ENCODE measurements at regions not wholly inside any gene's neighbourhood (a gene's known extent, or its start where the extent isn't known, plus 50 kb on each side); places are given as distances from the start of the nearest gene placed in this dataset.

DNA sequence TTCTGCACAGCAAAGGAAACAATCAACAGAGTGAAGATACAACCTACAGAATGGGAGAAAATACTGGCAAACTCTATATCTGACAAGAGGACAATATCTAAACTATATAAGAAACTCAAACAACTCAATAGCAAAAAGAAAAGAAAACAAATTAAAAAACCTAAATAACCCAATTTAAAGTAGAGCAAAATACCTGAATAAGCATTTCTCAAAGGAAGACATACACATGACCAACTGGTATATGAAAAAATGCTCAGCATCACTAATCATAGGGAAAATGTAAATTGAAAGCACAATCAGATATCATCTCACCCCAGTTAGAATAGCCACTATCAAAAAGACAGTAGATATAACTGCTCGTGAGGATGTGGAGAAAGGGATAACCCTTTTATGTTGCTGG is 87.8 kb upstream of the FOXA2 start:
- CTCF ChIA-PET = interaction anchor here (1.8 kb wide), 1 partner anchor 11 kb away, joined by 8 read pairs; no protein-coding TSS in a partner anchor
- H3K27ac ChIP-seq = no peak overlapping the region
- FAIRE-seq = no peak
- no peak overlapping the region for H3K4me2 ChIP-seq
- H3K4me3 ChIP-seq = no peak overlapping the region
- peaks cover 28% of the 10 kb centered on the region; the same call in 2 of the 3 replicates for H3K9me3 ChIP-seq
- no peaks in the 10 kb centered on the region for H3K4me1 ChIP-seq
- TF ChIP-seq KDM1A (IDR thresholded peaks at IDR 0.05; ENCODE audit: low read depth) = no peak
- TF ChIP-seq MAFK (IDR thresholded peaks at IDR 0.05; ENCODE audit: partially characterized antibody) = peak; percentile 77
- 89% methylated on average over 1 of the region's 1 CpG for WGBS (ENCODE audit: missing lambda C conversion rate)
- POLR2A ChIA-PET = no interaction called here
- no peak for DNase-seq (ENCODE audit: low read depth in 1 of 2, low spot score in 1 of 2)
- ATAC-seq = no peak

DNA sequence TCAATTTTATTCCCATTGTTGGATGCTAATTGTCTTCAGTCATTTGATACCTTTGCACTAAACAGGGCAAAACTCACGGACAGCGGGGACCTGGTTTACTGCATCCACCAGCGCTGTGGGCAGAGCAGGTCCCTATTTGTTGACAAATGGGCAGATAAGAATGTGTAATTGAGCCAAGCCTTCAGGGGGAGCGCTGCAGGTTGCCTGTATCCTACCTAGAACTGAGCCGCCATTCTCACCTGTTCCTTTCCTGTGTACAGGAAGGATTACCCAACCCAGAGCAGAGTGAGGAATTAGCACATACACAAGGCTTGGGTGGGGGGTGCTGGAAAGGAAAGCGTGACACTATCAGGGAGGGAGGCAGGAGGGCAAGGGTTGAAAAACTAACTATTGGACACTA is 89.1 kb upstream of the FOXA2 start:
- TF ChIP-seq ZNF302 (CRISPR knock-in tag; IDR thresholded peaks at IDR 0.05) (no peak), RAD21 (conservative IDR thresholded peaks at IDR 0.05 in 1 of 2, IDR thresholded peaks at IDR 0.05 in 1 of 2) (no peak), HDAC2 (IDR thresholded peaks at IDR 0.05) (no peak)
- DNase-seq (ENCODE audit: low read depth in 1 of 2, low spot score in 1 of 2) = no peak
- H3K4me1 ChIP-seq = no peaks in the 10 kb centered on the region
- no peak overlapping the region for H3K4me2 ChIP-seq
- FAIRE-seq = no peak
- no peak for ATAC-seq
- ChIA-PET POLR2A (no interaction called here), CTCF (interaction anchor here (0.9 kb wide), 1 partner anchor 87 kb away, joined by 3 read pairs; no protein-coding TSS in a partner anchor)
- 59% methylated on average over 6 of the region's 6 CpGs for WGBS (ENCODE audit: missing lambda C conversion rate)
- no peak overlapping the region for H3K4me3 ChIP-seq
- H3K27ac ChIP-seq = no peak overlapping the region
- H3K9me3 ChIP-seq = peaks cover 21% of the 10 kb centered on the region; the same call in 2 of the 3 replicates

DNA sequence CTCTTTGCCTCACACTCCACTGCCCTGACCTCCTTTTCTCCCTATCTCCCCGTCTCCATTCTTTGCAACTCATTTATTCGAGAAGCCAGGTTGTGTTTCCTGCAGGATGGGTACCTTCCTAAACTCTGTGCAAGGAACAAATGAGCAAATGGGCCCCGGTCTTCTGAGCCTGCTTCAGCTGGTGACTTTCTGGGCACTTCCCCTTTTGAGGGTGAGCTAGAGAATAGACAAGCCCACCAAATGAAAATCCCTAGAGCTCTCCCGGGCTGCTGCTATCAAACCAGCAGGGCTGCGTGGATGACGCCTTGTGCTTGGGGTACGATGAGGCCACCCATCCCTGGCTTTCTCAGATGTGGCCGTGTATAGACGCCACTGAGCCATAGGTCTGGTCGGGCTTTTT is 91.0 kb upstream of the FOXA2 start:
- H3K4me2 ChIP-seq = no peak overlapping the region
- CTCF ChIA-PET = interaction anchor here (0.7 to 13.2 kb wide), 4 partner anchors 9 to 341 kb away, joined by 3 to 224 read pairs (median 9); partner anchors contain the start of gene FOXA2

DNA sequence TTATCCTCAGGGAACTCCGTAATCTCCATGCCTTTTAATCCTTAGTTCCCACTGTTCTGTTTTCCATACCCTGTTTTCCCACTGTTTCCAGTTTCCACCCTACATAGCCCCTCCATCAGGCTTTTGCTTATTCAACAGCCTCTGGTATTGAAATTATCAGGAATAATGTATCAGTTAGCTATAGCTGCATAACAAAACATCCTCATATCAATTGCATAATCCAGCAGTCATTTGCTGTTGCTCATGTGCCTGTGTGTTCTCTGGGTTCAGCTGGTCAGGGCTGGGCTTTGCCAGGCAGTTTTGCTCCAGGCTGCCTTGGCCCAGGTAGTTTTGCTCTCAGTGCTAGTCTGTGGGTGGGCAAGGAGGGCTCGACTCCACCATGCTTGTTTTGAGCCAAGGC is 94.3 kb upstream of the FOXA2 start:
- POLR2A ChIA-PET = no interaction called here
- WGBS (ENCODE audit: missing lambda C conversion rate) = 63% methylated on average over 2 of the region's 2 CpGs

More for the DNA sequence above, 91.0 kb upstream of the FOXA2 start:
- TF ChIP-seq, protein P1, sequence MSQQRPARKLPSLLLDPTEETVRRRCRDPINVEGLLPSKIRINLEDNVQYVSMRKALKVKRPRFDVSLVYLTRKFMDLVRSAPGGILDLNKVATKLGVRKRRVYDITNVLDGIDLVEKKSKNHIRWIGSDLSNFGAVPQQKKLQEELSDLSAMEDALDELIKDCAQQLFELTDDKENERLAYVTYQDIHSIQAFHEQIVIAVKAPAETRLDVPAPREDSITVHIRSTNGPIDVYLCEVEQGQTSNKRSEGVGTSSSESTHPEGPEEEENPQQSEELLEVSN (IDR thresholded peaks at IDR 0.05; ENCODE audit: borderline replicate concordance, low read depth) = no peak
- TF ChIP-seq CBX2 (IDR thresholded peaks at IDR 0.05; ENCODE audit: borderline replicate concordance, low read depth) (no peak), MAFK (IDR thresholded peaks at IDR 0.05; ENCODE audit: partially characterized antibody) (no peak), CHD4 (IDR thresholded peaks at IDR 0.05; ENCODE audit: borderline replicate concordance) (no peak), JUNB (IDR thresholded peaks at IDR 0.05) (no peak), FOXS1 (CRISPR knock-in tag; IDR thresholded peaks at IDR 0.05) (no peak), RFX5 (IDR thresholded peaks at IDR 0.05) (no peak), RNF2 (IDR thresholded peaks at IDR 0.05; ENCODE audit: borderline replicate concordance, low read depth) (no peak), ESRRA (IDR thresholded peaks at IDR 0.05; ENCODE audit: borderline replicate concordance, low read length) (no peak), EHMT2 (IDR thresholded peaks at IDR 0.05; ENCODE audit: low read depth) (no peak), FOSL2 (IDR thresholded peaks at IDR 0.05) (no peak), FOSL2 (CRISPR knock-in tag; IDR thresholded peaks at IDR 0.05) (no peak), SMC3 (IDR thresholded peaks at IDR 0.05) (no peak), POLR2AphosphoS2 (conservative IDR thresholded peaks at IDR 0.05; ENCODE audit: low read length) (no peak), HDAC2 (IDR thresholded peaks at IDR 0.05) (no peak), ZC3H11A (IDR thresholded peaks at IDR 0.05) (no peak)
- TF ChIP-seq, protein P2, sequence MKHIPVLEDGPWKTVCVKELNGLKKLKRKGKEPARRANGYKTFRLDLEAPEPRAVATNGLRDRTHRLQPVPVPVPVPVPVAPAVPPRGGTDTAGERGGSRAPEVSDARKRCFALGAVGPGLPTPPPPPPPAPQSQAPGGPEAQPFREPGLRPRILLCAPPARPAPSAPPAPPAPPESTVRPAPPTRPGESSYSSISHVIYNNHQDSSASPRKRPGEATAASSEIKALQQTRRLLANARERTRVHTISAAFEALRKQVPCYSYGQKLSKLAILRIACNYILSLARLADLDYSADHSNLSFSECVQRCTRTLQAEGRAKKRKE (CRISPR knock-in tag; IDR thresholded peaks at IDR 0.05; ENCODE audit: low read depth) = no peak
- TF ChIP-seq, protein P3, sequence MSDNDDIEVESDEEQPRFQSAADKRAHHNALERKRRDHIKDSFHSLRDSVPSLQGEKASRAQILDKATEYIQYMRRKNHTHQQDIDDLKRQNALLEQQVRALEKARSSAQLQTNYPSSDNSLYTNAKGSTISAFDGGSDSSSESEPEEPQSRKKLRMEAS (IDR thresholded peaks at IDR 0.05) = no peak
- peaks cover 5% of the 10 kb centered on the region; the same call in 2 of the 3 replicates for H3K4me1 ChIP-seq
- DNase-seq (ENCODE audit: low read depth in 1 of 2, low spot score in 1 of 2) (no peak), ATAC-seq (no peak), FAIRE-seq (no peak)
- 80% methylated on average over 10 of the region's 10 CpGs for WGBS (ENCODE audit: missing lambda C conversion rate)
- peaks cover 20% of the 10 kb centered on the region for H3K9me3 ChIP-seq
- H3K4me3 ChIP-seq = no peak overlapping the region
- POLR2A ChIA-PET = no interaction called here
- H3K27ac ChIP-seq = no peak overlapping the region

More for the DNA sequence above, 94.3 kb upstream of the FOXA2 start:
- DNase-seq (ENCODE audit: low read depth in 1 of 2, low spot score in 1 of 2) = no peak
- Histone ChIP-seq H3K27ac (no peak overlapping the region), H3K4me1 (peaks cover 8% of the 10 kb centered on the region; the same call in 2 of the 3 replicates), H3K4me3 (no peak overlapping the region), H3K9me3 (peaks cover 9% of the 10 kb centered on the region), H3K4me2 (no peak overlapping the region)
- CTCF ChIA-PET = interaction anchor here (0.9 to 18.0 kb wide), 7 partner anchors 13 to 661 kb away, joined by 3 to 311 read pairs (median 9); partner anchors contain the start of gene FOXA2
- FAIRE-seq = no peak
- TF ChIP-seq HDAC2 (IDR thresholded peaks at IDR 0.05) (peak; percentile 23; the same call in 1 of the 2 replicates), CHD4 (IDR thresholded peaks at IDR 0.05; ENCODE audit: borderline replicate concordance) (peak; percentile 48; the same call in 1 of the 2 replicates)
- TF ChIP-seq, protein P4, sequence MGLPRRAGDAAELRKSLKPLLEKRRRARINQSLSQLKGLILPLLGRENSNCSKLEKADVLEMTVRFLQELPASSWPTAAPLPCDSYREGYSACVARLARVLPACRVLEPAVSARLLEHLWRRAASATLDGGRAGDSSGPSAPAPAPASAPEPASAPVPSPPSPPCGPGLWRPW (IDR thresholded peaks at IDR 0.05) = no peak
- ATAC-seq = no peak
